HG03095 (cell line): ENCODE measurements at regions not wholly inside any gene's neighbourhood (a gene's known extent, or its start where the extent isn't known, plus 50 kb on each side); places are given as distances from the start of the nearest gene placed in this dataset.
"Not testable (repeated sequence)": the region's sequence is repeated elsewhere in the genome, so short reads cannot be mapped to it uniquely, and the experiment has no call there.

Experiments used
- ATAC-seq: cut with Tn5 transposase; IDR thresholded peaks from one replicate; pipeline ENCODE4 v1.9.1; 2021; ENCODE audit warnings: moderate library complexity; ENCODE audit not compliant: unreplicated experiment

- ATAC-seq = not testable (repeated sequence)
These were observed 69.1 kb downstream of the ZNF518B start for GRCh38 chr4:10388146-10388545.

- ATAC-seq = no peak
These were observed 71.2 kb downstream of the ZNF518B start for GRCh38 chr4:10385994-10386394.

GRCh38 chr4:10384974-10385373, 72.3 kb downstream of the ZNF518B start:
- ATAC-seq = no peak

- no peak for ATAC-seq
These were observed 73.8 kb downstream of the ZNF518B start for GRCh38 chr4:10383417-10383816.

GRCh38 chr4:10382171-10382570, 75.1 kb downstream of the ZNF518B start:
- not testable (repeated sequence) for ATAC-seq

- ATAC-seq = no peak
These were observed 76.1 kb downstream of the ZNF518B start for GRCh38 chr4:10381146-10381545.

- no peak for ATAC-seq
These were observed 76.5 kb downstream of the ZNF518B start for GRCh38 chr4:10380735-10381134.

DNA sequence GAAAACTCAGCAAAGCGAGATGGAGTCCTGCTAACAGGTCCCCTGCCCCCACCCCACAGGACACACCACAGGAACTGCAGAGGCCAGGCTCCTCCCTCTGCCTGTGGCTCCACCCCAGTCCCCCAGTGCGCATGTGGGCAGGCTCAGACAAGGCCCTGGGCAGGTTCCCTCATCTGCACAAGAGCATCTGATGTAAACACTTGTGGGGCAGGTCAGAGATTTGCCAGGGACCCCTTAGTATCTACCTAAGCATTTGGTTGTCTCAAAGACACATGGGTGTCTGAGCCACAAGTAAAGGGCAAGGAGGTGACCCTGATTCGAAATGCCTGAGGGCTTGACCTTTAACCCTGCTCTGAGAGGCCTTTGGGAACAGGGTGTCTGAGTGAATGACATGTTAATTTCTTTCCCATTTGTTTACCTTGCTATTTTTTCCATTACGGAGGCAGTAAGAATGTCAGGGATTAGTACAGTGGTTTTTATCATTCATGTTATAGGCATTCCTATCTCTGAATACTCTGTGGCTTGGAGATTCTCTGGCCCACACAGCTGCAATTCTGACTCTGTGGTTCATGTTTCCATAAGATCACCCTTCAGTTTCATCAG, 85.3 kb downstream of the ZNF518B start:
- ATAC-seq = no peak

- no peak for ATAC-seq
These were observed 86.1 kb downstream of the ZNF518B start for GRCh38 chr4:10371121-10371520.

GRCh38 chr4:10369517-10369916, 87.7 kb downstream of the ZNF518B start:
- no peak for ATAC-seq

GRCh38 chr4:10366628-10367027, 90.6 kb downstream of the ZNF518B start:
- ATAC-seq = no peak

DNA sequence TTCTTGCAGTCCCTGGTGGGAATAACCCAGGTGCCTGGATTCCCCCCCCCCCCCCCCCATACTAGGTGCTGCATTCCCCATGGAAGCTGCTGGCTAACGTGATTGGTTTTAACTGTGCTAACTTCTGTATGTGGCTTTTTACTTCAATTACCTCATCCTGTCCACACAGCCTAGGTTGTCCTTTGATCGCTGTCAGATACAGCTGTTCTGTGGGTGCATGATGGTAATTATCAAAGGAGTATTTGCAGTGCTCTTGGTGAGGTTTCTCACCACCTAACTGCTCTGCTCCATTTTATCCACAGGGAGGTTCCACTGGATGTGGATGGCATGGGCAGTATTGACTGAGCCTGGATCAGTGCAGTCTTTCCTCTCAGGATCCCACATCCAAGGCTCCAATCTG, 93.0 kb downstream of the ZNF518B start:
- ATAC-seq = no peak

DNA sequence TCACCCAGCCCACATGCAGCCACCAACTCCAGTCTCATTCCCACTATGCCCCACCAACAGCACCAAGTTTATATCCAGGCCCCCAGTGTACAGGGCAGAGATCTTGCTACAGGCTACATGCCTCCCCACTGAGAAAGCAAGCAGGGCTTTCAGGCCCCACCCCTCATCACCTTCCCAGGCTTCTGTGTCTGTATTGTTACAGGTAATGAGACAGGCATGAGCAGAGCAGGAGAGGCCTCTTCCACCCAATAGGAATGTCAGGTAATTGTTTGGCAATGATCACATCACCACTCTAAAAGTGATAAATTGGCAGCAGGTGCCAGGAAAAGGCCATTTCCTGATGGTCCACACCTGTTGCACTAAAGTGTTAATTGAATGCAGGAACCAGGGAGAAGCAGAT, 102.5 kb downstream of the ZNF518B start:
- no peak for ATAC-seq

DNA sequence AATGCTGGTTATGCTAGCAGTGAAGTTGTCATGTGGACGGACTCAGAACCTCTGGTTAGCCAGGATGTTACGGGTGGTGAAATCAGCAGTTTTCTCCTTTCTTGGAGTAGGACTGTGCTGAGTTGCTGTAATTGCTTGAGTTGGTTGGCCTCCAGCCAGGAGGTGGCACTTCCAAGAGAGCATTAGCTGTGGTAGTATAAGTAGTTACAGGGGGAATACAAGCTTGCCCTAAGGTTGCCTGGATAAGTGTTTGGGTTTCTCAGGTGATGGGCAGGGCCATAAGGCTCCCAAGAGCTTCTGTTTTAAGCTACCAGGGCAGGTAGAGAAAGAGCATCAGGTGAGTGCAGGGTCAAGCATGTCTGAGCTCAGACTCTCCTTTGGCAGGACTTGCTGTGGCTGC, 103.0 kb downstream of the ZNF518B start:
- ATAC-seq = no peak

DNA sequence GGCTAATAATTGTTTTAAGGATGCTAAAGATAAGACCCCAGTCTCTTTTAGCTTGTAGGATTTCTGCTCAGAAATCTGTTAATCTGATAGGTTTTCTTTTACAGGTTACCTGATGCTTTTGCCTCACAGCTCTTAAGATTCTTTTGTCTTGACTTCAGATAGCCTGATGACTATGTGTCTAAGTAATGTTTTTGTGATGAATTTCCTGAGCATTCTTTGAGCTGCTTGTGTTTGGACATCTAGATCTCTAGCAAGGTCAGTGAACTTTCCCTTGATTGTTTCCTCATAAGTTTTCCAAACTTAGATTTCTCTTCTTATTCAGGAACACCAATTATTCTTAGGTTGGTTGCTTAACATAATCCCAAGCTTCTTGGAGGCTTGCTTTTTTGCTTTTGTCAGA, 104.1 kb downstream of the ZNF518B start:
- no peak for ATAC-seq

DNA sequence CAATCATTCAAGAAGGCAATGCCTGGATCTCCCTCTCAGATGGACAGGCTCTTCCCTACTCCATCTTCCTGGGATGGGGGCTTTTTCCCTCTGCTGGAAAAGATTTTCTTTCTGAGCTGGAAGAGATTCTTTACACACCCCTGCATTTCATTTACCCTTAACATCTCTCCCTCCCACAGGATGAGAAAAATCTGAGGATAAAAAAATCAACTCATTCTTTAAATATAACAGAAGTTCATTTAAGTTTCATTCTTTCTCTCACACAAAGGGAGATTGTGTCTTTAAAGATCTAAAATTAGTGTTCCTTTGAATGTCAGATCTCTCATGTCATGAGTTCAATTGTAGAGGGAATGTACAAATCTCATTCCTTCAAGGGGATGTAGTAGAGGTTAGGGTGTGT, 109.0 kb downstream of the ZNF518B start:
- ATAC-seq = no peak

DNA sequence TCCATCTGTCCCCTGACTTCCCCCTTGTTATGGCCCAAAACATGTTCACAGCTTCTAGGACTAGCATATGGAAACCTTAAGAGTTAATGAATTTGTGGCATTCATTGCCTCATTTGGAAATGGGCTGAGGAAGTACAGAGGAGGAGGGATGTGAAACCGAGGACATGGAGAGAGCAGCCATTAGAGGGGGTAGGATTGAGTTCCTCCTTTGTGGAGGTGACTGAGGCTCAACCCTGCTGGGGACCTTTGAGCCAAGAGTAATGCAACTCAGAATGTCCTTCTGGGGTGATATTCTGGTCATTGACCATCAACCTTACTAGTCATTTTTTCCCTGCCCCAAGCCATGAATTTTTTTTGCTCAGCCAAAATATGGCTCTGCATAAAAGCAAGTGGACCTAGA, 109.4 kb downstream of the ZNF518B start:
- no peak for ATAC-seq

- ATAC-seq = no peak
These were observed 109.9 kb downstream of the ZNF518B start for GRCh38 chr4:10347281-10347795.

- no peak for ATAC-seq
These were observed 111.2 kb downstream of the ZNF518B start for GRCh38 chr4:10346023-10346422.

DNA sequence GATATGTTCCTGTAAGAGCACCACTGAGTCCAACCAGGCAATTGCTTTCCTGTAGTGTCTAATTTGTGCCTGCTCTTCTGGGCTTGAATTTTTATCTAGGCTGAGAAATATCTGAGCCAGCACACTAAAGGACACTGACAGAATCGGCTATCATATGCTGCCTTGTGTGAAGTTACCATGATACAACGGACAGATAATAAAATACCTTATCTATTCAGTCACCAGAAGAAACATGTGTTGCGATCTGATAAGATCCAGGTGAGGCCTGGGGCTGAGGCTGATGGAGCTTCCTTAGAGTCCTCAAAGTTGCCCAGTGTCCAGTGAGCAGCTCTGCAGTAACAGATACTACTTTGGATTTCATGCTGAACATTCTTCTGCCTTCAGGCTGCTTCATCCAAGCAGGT, 111.8 kb downstream of the ZNF518B start:
- ATAC-seq = no peak

DNA sequence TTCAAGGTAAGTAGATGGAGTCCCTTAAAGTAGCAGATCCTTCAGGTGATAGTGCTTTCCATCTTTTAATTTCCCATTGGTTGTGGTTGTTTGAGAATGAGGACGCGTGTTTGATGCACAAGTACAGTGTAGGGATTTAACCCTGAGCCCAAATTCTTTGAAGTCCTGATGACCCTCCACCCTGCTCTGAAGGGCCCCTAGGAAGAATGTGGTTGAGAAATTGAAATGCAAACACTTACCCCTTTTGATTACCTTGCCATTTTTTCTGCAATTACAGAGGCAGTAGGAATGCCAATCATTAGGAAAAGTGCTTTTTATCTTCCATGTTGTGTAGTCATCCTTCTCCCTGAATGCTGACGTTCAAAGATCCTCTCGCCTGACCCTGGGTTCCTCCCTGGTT, 112.4 kb downstream of the ZNF518B start:
- ATAC-seq = no peak

DNA sequence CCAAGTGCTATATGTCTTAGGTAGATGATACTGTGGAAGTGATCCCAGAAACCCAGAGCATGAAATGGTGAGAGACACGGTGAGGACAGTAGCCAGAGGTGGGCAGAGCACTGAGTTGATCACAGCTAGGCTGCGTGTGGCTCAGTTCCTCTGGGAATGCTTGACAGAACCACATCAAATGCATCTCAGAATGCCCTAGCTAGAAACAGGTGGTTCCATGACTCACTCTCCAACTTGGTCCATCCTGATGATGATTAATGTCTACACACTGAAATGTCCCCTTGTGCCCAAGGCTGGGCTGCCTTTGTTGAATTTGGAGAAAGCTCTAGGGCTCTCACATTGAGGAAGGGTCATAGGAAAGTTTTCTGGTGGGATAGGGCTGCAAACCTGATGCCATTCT, 113.6 kb downstream of the ZNF518B start:
- no peak for ATAC-seq

- ATAC-seq = no peak
These were observed 114.4 kb downstream of the ZNF518B start for GRCh38 chr4:10342866-10343265.
